ENCODE measurements at regions not wholly inside any gene's neighbourhood (a gene's known extent, or its start where the extent isn't known, plus 50 kb on each side); places are given as distances from the start of the nearest gene placed in this dataset.

DNA sequence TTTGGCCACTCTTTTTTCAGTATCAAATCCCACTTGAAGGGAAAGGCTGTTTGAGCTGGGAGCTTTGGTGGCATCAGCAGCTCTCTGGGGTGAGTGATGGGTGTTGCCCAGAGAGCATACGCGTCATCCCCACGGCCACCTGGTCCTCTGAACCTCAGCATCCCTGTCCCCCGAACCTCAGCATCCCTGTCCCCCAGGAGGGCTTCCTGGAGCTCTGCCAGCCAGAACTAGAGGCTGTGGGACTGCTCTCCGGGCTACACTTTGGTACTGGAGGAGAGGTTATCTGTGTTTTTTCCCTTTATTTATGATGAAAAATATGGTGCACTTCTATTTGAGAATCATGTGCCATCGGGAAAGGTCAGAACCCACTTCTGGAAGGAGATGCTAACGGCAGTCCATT, 131.5 kb upstream of the RTL1 start:
- TF ChIP-seq CTCF (IDR thresholded peaks at IDR 0.05; ENCODE audit: borderline replicate concordance, extremely low read depth, low read length, poor library complexity, severe bottlenecking) = no peak
- no peak for TF ChIP-seq EZH2 (IDR thresholded peaks at IDR 0.05; ENCODE audit: borderline replicate concordance, low read depth, low read length, severe bottlenecking)
